ENCODE measurements at regions not wholly inside any gene's neighbourhood (a gene's known extent, or its start where the extent isn't known, plus 50 kb on each side); places are given as distances from the start of the nearest gene placed in this dataset.
A peak's percentile ranks its signal among the peaks of the same experiment; 100 is the strongest.

- DNase-seq (ENCODE audit: low read depth): no peak
Observed at GRCh38 chr3:41111011-41111410, 88.3 kb upstream of the CTNNB1 start.

GRCh38 chr3:41112466-41112865 is 86.8 kb upstream of the CTNNB1 start:
- no peak for DNase-seq (ENCODE audit: low read depth)

- no peak for DNase-seq (ENCODE audit: low read depth)
Observed at GRCh38 chr3:41115069-41115468, 84.2 kb upstream of the CTNNB1 start.

GRCh38 chr3:41116851-41117250 is 82.5 kb upstream of the CTNNB1 start:
- no peak for DNase-seq (ENCODE audit: low read depth)

GRCh38 chr3:41117398-41117870 is 81.9 kb upstream of the CTNNB1 start:
- peak; percentile 65 for DNase-seq (ENCODE audit: low read depth)

- no peak for DNase-seq (ENCODE audit: low read depth)
Observed at GRCh38 chr3:41118461-41119390, 80.6 kb upstream of the CTNNB1 start.

GRCh38 chr3:41120460-41120859 is 78.8 kb upstream of the CTNNB1 start:
- no peak for DNase-seq (ENCODE audit: low read depth)

GRCh38 chr3:41125258-41125657 is 74.0 kb upstream of the CTNNB1 start:
- DNase-seq (ENCODE audit: low read depth): no peak

- DNase-seq (ENCODE audit: low read depth): no peak
Observed at GRCh38 chr3:41126472-41126871, 72.8 kb upstream of the CTNNB1 start.

GRCh38 chr3:41126961-41127360 is 72.3 kb upstream of the CTNNB1 start:
- no peak for DNase-seq (ENCODE audit: low read depth)

- DNase-seq (ENCODE audit: low read depth): no peak
Observed at GRCh38 chr3:41127414-41127813, 71.9 kb upstream of the CTNNB1 start.

GRCh38 chr3:41129731-41130130 is 69.6 kb upstream of the CTNNB1 start:
- DNase-seq (ENCODE audit: low read depth): no peak

GRCh38 chr3:41131224-41131623 is 68.1 kb upstream of the CTNNB1 start:
- DNase-seq (ENCODE audit: low read depth): no peak

- DNase-seq (ENCODE audit: low read depth): no peak
Observed at GRCh38 chr3:41137686-41138111, 61.6 kb upstream of the CTNNB1 start.

GRCh38 chr3:41138146-41138545 is 61.2 kb upstream of the CTNNB1 start:
- no peak for DNase-seq (ENCODE audit: low read depth)

- DNase-seq (ENCODE audit: low read depth): no peak
Observed at GRCh38 chr3:41138601-41139000, 60.7 kb upstream of the CTNNB1 start.

GRCh38 chr3:41140242-41140641 is 59.1 kb upstream of the CTNNB1 start:
- no peak for DNase-seq (ENCODE audit: low read depth)

GRCh38 chr3:41141433-41142167 is 57.7 kb upstream of the CTNNB1 start:
- no peak for DNase-seq (ENCODE audit: low read depth)

GRCh38 chr3:41143421-41144031 is 55.8 kb upstream of the CTNNB1 start:
- no peak for DNase-seq (ENCODE audit: low read depth)

- DNase-seq (ENCODE audit: low read depth): no peak
Observed at GRCh38 chr3:41144631-41145030, 54.7 kb upstream of the CTNNB1 start.

- DNase-seq (ENCODE audit: low read depth): no peak
Observed at GRCh38 chr3:41148478-41148877, 50.8 kb upstream of the CTNNB1 start.

GRCh38 chr3:41148901-41149300 is 50.4 kb upstream of the CTNNB1 start:
- DNase-seq (ENCODE audit: low read depth): no peak

Measured in activated T-helper 9 cell treated with anti-CD3 and anti-CD28 coated beads, Interleukin-2, amount 50 U/mL, for 16 hours (primary cell).